ENCODE measurements at regions not wholly inside any gene's neighbourhood (a gene's known extent, or its start where the extent isn't known, plus 50 kb on each side); places are given as distances from the start of the nearest gene placed in this dataset.
A peak's percentile ranks its signal among the peaks of the same experiment; 100 is the strongest.

DNA sequence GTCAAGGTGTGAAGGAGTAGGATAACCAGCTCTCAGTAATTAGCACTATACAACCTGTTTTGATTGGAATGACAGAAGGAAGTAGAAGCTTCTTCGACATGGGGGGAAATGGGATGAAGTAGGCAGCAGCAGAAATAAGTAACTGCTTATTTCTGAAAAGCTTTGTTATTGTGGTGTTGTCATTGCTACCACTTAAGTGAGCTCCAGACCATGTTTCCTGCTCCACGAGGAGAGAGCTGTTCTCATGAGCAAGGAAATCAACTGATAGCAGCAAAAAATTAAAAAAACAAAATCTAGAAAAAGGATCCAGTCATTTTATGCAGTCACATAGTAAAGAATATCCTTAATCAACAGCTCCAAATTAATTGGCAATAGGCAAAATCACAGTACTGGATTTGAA, 106.1 kb upstream of the TLL1 start:
- Histone ChIP-seq H3K36me3 (ENCODE audit: control insufficient read depth in 2 of 2, extremely low read depth in 1 of 2, insufficient read depth in 2 of 2, low read length in 2 of 2) (no peaks in the 10 kb centered on the region), H3K4me3 (replicated peaks in 1 of 3; ENCODE audit: insufficient read depth in 1 of 3, low read depth in 1 of 3, low read length in 3 of 3) (no peak overlapping the region), H3K4me1 (ENCODE audit: control insufficient read depth, extremely low read depth, insufficient read depth, low read length) (peaks cover 39% of the 10 kb centered on the region), H3K9me1 (replicated peaks; ENCODE audit: control insufficient read depth, extremely low read depth, insufficient read depth, low read length) (no peaks in the 10 kb centered on the region), H2AFZ (ENCODE audit: low read depth, low read length) (no peak overlapping the region), H4K20me1 (replicated peaks; ENCODE audit: control insufficient read depth, extremely low read depth, insufficient read depth, low read length) (no peaks in the 10 kb centered on the region), H3K27me3 (ENCODE audit: control insufficient read depth in 2 of 2, insufficient read depth in 2 of 2, low read length in 2 of 2) (no peaks in the 10 kb centered on the region), H3K27ac (ENCODE audit: insufficient read depth, low read depth, low read length) (no peak overlapping the region), H3K79me2 (ENCODE audit: control insufficient read depth, insufficient read depth, low read length) (no peaks in the 10 kb centered on the region), H3K9ac (replicated peaks; ENCODE audit: extremely low read depth, insufficient read depth, low read length) (no peak overlapping the region), H3K9me3 (replicated peaks; ENCODE audit: control insufficient read depth, insufficient read depth, low read length) (no peaks in the 10 kb centered on the region), H3K4me2 (ENCODE audit: insufficient read depth, low read length) (peak overlapping the region; percentile 50)
- POLR2A ChIA-PET, result no interaction called here
- BruUV-seq (replicated peaks), result no TSS peak
- TF ChIP-seq POLR2A (IDR thresholded peaks at IDR 0.05; ENCODE audit: low read depth, low read length), result no peak
- TF ChIP-seq, protein P1, sequence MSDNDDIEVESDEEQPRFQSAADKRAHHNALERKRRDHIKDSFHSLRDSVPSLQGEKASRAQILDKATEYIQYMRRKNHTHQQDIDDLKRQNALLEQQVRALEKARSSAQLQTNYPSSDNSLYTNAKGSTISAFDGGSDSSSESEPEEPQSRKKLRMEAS (IDR thresholded peaks at IDR 0.05; ENCODE audit: insufficient read depth, insufficient read length), result no peak
- no peak for TF ChIP-seq JUN (IDR thresholded peaks at IDR 0.05; ENCODE audit: borderline replicate concordance, insufficient read depth, insufficient read length, low read depth)
- no peak for TF ChIP-seq GATA2 (IDR thresholded peaks at IDR 0.05; ENCODE audit: insufficient read depth, insufficient read length, low read depth, low read length)
- TF ChIP-seq, protein P2, sequence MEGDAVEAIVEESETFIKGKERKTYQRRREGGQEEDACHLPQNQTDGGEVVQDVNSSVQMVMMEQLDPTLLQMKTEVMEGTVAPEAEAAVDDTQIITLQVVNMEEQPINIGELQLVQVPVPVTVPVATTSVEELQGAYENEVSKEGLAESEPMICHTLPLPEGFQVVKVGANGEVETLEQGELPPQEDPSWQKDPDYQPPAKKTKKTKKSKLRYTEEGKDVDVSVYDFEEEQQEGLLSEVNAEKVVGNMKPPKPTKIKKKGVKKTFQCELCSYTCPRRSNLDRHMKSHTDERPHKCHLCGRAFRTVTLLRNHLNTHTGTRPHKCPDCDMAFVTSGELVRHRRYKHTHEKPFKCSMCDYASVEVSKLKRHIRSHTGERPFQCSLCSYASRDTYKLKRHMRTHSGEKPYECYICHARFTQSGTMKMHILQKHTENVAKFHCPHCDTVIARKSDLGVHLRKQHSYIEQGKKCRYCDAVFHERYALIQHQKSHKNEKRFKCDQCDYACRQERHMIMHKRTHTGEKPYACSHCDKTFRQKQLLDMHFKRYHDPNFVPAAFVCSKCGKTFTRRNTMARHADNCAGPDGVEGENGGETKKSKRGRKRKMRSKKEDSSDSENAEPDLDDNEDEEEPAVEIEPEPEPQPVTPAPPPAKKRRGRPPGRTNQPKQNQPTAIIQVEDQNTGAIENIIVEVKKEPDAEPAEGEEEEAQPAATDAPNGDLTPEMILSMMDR (IDR thresholded peaks at IDR 0.05; ENCODE audit: extremely low read depth in 1 of 2, insufficient read depth in 1 of 2, low read depth in 1 of 2, low read length in 2 of 2), result no peak
- TF ChIP-seq MYC (IDR thresholded peaks at IDR 0.05; ENCODE audit: low read depth, low read length), result no peak
- no peak for TF ChIP-seq FOS (IDR thresholded peaks at IDR 0.05; ENCODE audit: borderline replicate concordance, insufficient read depth, low read length)
- no peak for TF ChIP-seq POLR2AphosphoS5 (IDR thresholded peaks at IDR 0.05; ENCODE audit: insufficient read depth, low read depth, low read length)
- TF ChIP-seq EZH2 (IDR thresholded peaks at IDR 0.05; ENCODE audit: borderline replicate concordance, low read depth, low read length, severe bottlenecking), result no peak
- CTCF ChIA-PET, result interaction anchor here (0.9 to 1.7 kb wide), 7 partner anchors 10 to 399 kb away, joined by 3 to 5 read pairs (median 3); no protein-coding TSS in a partner anchor
- dilution Hi-C loops (cut with MboI; ENCODE audit: extremely low pct_ligation_motif_present, low sequenced_read_pairs), result no loop called here
- FAIRE-seq, result no peak
- intact Hi-C loops (cut with micrococcal nuclease), result loop anchor here (1.0 to 10.0 kb wide), 4 partner anchors 26 to 230 kb away; partner anchors contain the start of gene TLL1
- peak; percentile 35 for DNase-seq (ENCODE audit: low read depth, low spot score)
